ENCODE measurements at regions not wholly inside any gene's neighbourhood (a gene's known extent, or its start where the extent isn't known, plus 50 kb on each side); places are given as distances from the start of the nearest gene placed in this dataset.

GRCh38 chr1:213385806-213386324 lies 334.8 kb downstream of the RPS6KC1 start:
- Histone ChIP-seq H3K4me3 (ENCODE audit: low read length) (no peak overlapping the region), H3K9ac (ENCODE audit: low read length) (no peak overlapping the region), H3K36me3 (replicated peaks; ENCODE audit: low read depth, low read length) (no peaks in the 10 kb centered on the region), H3K79me2 (ENCODE audit: low read length) (no peaks in the 10 kb centered on the region), H3K27me3 (ENCODE audit: low read depth, low read length) (no peaks in the 10 kb centered on the region), H3K4me1 (ENCODE audit: low read length) (no peaks in the 10 kb centered on the region), H4K20me1 (ENCODE audit: insufficient read depth, low read length) (no peaks in the 10 kb centered on the region), H3K4me2 (ENCODE audit: low read length) (no peak overlapping the region), H3K27ac (ENCODE audit: low read length) (no peak overlapping the region), H2AFZ (ENCODE audit: low read depth, low read length) (no peak overlapping the region), H3K9me3 (ENCODE audit: insufficient read depth, low read length) (no peaks in the 10 kb centered on the region)
- no peak for TF ChIP-seq EZH2phosphoT487 (IDR thresholded peaks at IDR 0.05; ENCODE audit: low read depth)
- TF ChIP-seq CTCF (IDR thresholded peaks at IDR 0.05; ENCODE audit: low read depth, low read length), result no peak

- H3K4me2 ChIP-seq (ENCODE audit: low read length), result no peak overlapping the region
- no peak for TF ChIP-seq EZH2phosphoT487 (IDR thresholded peaks at IDR 0.05; ENCODE audit: low read depth)
- TF ChIP-seq CTCF (IDR thresholded peaks at IDR 0.05; ENCODE audit: low read depth, low read length), result no peak
- H4K20me1 ChIP-seq (ENCODE audit: insufficient read depth, low read length), result no peaks in the 10 kb centered on the region
Measured at GRCh38 chr1:213387380-213388015, 336.5 kb downstream of the RPS6KC1 start.

GRCh38 chr1:213388199-213388598 lies 337.2 kb downstream of the RPS6KC1 start:
- no peak overlapping the region for H3K27ac ChIP-seq (ENCODE audit: low read length)
- H3K27me3 ChIP-seq (ENCODE audit: low read depth, low read length), result peaks cover under 1% of the 10 kb centered on the region
- H3K36me3 ChIP-seq (replicated peaks; ENCODE audit: low read depth, low read length), result no peaks in the 10 kb centered on the region
- H3K4me3 ChIP-seq (ENCODE audit: low read length), result no peak overlapping the region
- no peaks in the 10 kb centered on the region for H3K79me2 ChIP-seq (ENCODE audit: low read length)
- H2AFZ ChIP-seq (ENCODE audit: low read depth, low read length), result no peak overlapping the region
- H3K9ac ChIP-seq (ENCODE audit: low read length), result no peak overlapping the region
- no peaks in the 10 kb centered on the region for H3K4me1 ChIP-seq (ENCODE audit: low read length)
- H3K9me3 ChIP-seq (ENCODE audit: insufficient read depth, low read length), result no peaks in the 10 kb centered on the region
- H3K4me2 ChIP-seq (ENCODE audit: low read length), result no peak overlapping the region
- no peaks in the 10 kb centered on the region for H4K20me1 ChIP-seq (ENCODE audit: insufficient read depth, low read length)
- no peak for TF ChIP-seq EZH2phosphoT487 (IDR thresholded peaks at IDR 0.05; ENCODE audit: low read depth)
- TF ChIP-seq CTCF (IDR thresholded peaks at IDR 0.05; ENCODE audit: low read depth, low read length), result no peak

More at GRCh38 chr1:213387380-213388015, 336.5 kb downstream of the RPS6KC1 start:
- no peak overlapping the region for H3K4me3 ChIP-seq (ENCODE audit: low read length)
- H3K36me3 ChIP-seq (replicated peaks; ENCODE audit: low read depth, low read length), result no peaks in the 10 kb centered on the region
- H3K9me3 ChIP-seq (ENCODE audit: insufficient read depth, low read length), result no peaks in the 10 kb centered on the region
- H2AFZ ChIP-seq (ENCODE audit: low read depth, low read length), result no peak overlapping the region
- H3K27me3 ChIP-seq (ENCODE audit: low read depth, low read length), result no peaks in the 10 kb centered on the region
- no peaks in the 10 kb centered on the region for H3K4me1 ChIP-seq (ENCODE audit: low read length)
- no peak overlapping the region for H3K9ac ChIP-seq (ENCODE audit: low read length)
- H3K27ac ChIP-seq (ENCODE audit: low read length), result no peak overlapping the region
- H3K79me2 ChIP-seq (ENCODE audit: low read length), result no peaks in the 10 kb centered on the region

- Histone ChIP-seq H3K4me3 (ENCODE audit: low read length) (no peak overlapping the region), H3K9me3 (ENCODE audit: insufficient read depth, low read length) (no peaks in the 10 kb centered on the region), H3K79me2 (ENCODE audit: low read length) (no peaks in the 10 kb centered on the region), H3K9ac (ENCODE audit: low read length) (no peak overlapping the region), H3K4me2 (ENCODE audit: low read length) (no peak overlapping the region), H4K20me1 (ENCODE audit: insufficient read depth, low read length) (no peaks in the 10 kb centered on the region), H3K4me1 (ENCODE audit: low read length) (no peaks in the 10 kb centered on the region), H3K36me3 (replicated peaks; ENCODE audit: low read depth, low read length) (no peaks in the 10 kb centered on the region), H2AFZ (ENCODE audit: low read depth, low read length) (no peak overlapping the region), H3K27me3 (ENCODE audit: low read depth, low read length) (peaks cover 6% of the 10 kb centered on the region), H3K27ac (ENCODE audit: low read length) (no peak overlapping the region)
- no peak for TF ChIP-seq EZH2phosphoT487 (IDR thresholded peaks at IDR 0.05; ENCODE audit: low read depth)
- TF ChIP-seq CTCF (IDR thresholded peaks at IDR 0.05; ENCODE audit: low read depth, low read length), result no peak
Measured at GRCh38 chr1:213389061-213389581, 338.1 kb downstream of the RPS6KC1 start.
